Inflammatory macrophage (primary cell): ENCODE measurements at regions not wholly inside any gene's neighbourhood (a gene's known extent, or its start where the extent isn't known, plus 50 kb on each side); places are given as distances from the start of the nearest gene placed in this dataset.

ENCODE experiments used
- DNase-seq, 2 donors: peaks; one replicate each; pipeline ENCODE4 v3.0.0-alpha.2; 2020 to 2022

GRCh38 chr18:1875219-1875618 is 696.1 kb downstream of the METTL4 start:
- no peak for DNase-seq

DNA sequence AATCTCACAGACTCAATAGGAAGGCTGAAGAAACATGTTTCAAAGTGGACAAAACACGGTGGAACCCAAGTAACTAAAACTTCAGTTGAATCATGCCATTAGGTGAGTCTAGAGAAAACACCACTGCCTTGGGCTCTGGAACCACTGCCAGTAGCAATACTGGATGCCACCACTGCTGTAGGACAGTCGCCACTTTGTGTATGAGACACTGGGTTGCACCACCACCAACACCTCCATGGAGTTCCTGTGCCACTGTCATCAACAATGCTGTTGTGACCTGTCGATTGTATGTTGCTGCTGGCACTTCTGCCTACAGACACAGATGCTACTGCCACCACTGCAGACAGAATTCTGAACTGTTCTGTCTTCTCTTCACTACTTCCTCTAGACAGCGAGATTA is 686.7 kb downstream of the METTL4 start:
- DNase-seq, result no peak

- no peak for DNase-seq
Measured at GRCh38 chr18:1891641-1892040, 679.7 kb downstream of the METTL4 start.

DNA sequence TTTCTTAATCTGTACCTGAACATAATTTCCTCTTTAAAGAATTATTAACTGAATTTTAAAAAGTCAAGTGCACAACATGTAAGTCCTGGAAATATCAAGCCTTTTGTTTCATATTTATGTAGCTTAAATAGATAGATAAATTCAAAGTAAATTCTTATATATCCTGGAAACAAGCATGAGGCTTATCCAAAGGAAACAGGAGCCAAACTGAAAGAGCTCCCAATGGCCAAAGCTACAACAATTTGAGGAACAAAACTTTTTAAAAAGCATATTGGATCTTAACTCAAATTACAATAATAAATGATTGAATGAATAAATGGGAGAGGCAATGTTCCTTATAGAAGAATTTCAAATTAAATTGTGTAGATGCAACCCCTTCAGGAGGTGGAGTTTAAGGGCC is 679.1 kb downstream of the METTL4 start:
- no peak for DNase-seq

DNA sequence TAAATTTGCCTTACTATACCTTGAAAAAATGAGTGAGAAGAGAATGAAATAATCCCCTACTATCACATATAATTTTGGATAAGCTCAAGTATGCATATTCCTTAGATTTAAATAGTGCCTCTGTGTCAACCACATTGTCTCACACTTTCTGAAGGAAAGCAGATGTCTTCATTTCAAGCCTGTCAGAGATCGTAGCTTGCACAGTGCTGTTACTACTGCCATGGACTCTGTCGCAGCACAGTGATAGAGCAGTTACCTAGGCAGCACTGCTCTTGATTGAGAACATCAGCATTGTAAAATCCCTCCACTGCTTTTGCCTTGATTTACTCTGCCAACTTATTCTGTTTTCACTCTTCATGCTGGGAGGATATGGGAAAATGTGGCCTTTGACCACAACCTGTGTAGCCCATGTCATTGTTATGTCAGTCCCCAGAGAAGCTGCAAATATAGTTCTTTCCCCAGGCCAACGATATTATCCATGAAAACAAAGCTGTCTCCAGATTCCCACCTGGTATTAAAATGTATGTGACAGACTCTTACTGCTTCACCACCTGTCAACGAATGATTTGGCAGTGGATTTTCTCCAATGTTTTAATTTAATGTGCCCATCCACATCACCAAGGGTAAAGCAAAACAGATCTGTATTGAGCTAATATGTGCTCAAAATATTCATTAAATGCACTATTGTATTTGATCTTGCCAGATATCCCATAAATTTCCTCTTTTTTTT is 675.7 kb downstream of the METTL4 start:
- no peak for DNase-seq

DNA sequence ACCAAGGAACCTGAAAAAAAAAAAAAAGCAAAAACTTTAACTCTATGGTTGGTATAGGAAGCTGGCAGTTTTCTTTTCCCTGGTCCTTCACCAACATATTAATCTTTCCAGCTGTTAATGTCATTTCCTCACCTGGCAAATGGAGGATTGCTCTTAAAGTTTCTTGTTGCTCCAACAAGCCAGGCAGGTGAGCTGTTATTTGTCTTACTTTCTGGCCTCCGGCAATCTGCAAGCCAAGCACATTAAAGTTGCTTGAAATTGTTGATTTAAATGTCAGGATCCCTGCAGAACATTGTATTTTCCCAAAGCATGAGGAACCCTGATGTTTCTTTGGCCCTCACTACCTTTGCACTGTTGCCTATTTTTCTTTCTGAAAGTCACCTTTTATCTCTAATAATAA is 664.9 kb downstream of the METTL4 start:
- DNase-seq, result no peak

DNA sequence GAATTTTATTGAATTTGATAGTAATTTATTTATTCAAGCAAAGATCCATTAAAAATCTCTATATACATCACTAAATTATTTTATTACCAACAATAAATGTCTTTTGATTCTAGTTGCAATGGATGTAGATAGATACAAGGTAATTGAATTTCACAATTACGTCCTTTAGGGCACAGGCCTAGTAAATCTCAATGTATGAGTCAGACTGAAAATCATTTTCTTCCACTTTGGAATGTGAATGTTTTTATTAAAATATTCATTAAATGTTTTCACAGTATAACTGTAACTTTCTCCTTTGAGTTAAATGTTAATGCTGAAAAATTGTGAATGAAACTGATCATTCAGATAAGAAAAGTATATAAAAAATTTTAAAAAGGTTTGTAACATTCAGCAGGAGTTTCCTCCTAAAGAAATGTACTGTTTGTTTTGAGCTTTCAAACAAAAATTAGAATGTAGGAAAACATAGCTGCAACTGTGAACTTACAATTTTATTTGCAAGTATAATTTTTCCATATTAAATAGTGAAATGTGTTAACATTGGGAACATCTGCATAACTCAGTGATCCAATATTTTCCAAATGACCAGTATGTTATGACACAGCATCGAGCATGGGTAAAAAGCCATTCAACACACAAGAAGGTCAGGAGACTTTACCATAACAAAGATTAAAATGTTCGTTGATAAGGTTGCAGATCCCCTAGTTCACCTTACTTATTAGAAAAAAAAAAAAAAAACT is 663.7 kb downstream of the METTL4 start:
- no peak for DNase-seq

- DNase-seq, result no peak
Measured at GRCh38 chr18:1914489-1914888, 656.8 kb downstream of the METTL4 start.

GRCh38 chr18:1916869-1917523 is 654.3 kb downstream of the METTL4 start:
- DNase-seq, result no peak

DNA sequence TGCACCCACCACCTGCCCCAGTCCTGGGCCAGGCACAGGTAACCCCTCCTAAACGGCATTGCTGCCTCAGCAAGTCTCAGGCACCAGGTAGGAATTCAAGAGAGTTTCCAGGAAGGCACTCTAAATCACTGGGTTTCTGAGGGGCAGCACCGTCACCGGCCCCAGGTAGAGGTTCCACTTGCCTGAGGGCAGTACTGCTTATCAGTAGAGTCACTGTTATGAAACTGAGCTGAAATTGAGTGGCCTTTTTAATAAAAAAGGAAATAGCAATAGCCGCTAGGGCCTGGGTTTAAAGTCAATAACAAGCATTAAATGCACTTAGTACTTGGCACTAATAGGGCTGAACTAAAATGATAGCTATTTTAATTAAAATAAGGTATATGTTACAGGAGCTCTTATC is 653.7 kb downstream of the METTL4 start:
- DNase-seq, result no peak

DNA sequence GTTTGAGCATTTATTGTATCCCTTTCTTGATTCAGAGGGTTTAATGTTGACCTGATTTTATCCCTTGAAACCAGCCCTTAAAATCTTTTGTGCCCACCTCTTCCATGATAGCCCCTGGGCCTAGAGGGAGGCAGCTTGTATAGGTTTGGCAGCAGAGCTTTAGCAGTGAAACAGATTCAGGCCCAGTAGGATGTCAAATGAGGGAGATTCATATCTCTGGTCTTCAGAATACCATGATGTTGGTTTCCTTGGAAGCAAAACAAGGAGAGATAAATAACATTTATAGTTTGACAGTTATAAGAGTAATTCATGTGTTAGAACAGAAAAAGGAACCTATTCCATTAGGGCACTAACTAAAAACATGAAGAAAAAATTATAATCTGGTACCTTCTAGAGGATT is 649.2 kb downstream of the METTL4 start:
- DNase-seq, result no peak

DNA sequence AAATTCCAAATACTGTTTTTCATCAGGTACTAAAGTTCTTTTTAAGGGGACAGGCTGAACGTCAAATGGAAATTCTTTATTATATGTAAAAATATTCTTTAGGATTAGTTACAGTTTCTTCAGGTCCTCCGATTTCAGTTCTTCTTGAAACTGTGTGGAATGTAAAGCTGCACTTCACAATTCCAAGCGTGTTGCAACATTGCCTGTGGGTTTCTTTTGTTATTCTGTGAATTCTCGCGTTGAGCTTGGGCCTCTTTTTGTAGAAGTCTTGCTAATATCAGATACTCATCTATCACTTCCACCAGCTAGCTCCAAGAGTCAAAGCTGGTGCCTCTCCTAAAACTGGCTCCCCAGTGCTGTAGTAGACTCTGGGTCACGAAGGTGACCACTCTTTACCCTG is 642.6 kb downstream of the METTL4 start:
- no peak for DNase-seq

DNA sequence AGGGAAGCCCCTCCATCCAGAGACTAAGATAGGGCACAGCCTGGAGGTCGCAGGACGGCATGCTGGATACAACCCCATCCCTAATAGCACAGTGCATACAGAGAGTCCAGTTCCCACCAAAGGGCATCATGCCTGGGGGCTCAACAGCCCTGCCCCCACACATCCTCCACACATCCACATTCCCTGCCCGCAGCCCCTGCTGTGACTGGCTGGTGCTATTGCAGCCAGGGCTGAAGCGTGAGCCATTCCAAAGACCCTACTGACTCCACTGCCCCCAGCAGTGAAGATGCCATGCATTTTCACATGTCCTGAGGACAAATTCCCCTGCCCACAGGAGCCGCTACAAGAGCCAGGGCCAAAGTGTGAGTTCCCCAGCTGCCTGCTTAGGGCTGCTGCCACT is 641.6 kb downstream of the METTL4 start:
- DNase-seq, result no peak

DNA sequence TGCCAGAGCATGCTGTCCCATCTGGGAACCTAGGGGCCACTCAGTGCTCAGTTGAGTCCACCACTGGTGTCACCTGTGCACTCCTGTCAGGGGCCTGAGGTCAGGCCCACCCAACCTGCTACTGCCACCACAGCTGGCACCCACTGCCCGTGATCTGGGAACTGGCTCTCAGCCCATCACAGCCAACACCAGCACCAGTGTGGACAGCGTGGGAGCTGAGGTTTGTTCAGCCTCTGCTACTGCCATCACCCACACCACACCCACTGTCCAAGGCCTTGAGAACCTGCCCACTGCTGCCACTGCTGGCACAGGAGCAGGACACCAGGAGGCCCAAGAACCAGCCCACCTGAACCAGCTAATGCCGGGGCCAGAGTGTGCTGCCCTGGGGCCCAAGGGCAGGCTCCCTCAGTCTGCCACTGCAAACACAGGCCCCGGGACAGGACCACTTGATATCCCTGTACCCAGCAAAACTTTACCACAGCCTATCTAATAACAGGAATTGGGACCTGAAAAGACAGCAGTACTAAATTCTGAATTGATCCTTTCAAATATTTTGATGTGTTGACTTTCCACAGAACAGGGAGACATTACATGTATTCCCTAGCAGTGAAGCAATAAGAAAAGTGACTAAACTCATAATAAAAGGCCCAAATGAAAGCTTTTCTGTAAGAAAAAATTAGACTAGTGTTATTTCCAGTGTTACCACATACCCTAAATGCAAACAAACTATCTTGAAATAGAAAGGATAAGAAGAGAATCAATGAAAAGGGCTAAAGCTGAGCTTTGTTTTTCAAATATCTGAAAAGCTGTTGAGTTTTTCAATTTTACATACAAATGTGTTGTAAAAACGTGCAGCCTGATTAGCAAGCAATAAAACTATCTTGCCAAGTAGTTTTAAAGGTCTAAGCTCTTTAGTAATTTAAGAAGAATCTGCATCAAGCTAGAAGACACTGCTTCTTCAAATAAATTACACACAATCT is 640.7 kb downstream of the METTL4 start:
- DNase-seq, result no peak

DNA sequence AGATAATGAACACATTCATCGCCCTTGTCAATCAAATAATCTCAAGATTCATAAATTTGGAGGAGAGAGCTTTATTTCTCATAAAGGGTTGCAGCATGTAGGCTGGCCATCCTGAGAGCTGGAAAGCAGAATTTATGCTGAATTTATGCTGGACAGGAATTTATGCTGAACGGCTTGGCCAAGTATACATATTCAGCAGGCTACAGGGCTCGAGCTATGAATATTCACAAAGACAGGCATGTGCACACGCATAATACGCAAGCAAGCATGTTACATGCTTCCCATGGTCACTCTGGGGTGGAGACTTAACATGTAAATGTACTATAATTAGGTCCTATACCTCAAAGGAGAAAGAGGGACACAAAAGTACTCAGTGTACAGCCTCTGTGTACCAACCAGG is 618.8 kb downstream of the METTL4 start:
- DNase-seq, result no peak

DNA sequence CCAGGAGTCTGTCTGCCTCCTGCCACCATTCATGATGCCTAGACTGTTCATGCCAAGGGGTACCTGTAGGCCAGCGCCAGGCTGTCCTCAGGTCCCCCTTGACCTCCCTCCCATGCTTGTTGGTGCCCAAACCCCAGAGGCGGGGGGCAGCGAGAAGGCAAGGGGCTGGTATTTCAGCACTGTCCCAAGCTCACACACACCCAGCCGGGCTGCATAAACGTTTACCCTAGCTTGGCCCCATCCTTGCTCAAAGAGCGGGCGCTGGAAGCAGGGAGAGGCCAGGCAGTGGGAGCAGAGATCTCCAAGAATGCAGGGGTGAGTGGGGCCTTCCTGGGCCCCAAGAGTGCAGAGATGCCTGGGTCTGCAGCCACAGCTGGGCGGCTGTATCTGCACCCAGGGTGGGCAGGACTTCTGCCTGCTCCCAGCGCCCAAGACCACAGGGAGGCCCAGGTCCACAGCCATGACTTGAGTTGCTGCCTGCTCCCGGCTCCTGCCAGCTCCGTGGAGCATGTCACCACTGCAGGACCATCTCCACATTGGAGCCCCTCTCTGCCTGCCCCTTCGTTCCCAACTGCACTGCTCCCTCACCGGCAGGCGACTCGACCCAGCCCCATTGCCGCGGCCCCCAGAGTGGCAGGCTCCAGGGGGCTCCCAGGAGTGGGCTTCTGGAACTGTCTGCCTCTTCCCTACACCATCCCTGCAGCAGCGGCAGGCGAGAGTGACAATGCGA is 616.6 kb downstream of the METTL4 start:
- no peak for DNase-seq

- DNase-seq, result no peak
Measured at GRCh38 chr18:1958798-1959197, 612.5 kb downstream of the METTL4 start.

- DNase-seq, result no peak
Measured at GRCh38 chr18:1965016-1965415, 606.3 kb downstream of the METTL4 start.

DNA sequence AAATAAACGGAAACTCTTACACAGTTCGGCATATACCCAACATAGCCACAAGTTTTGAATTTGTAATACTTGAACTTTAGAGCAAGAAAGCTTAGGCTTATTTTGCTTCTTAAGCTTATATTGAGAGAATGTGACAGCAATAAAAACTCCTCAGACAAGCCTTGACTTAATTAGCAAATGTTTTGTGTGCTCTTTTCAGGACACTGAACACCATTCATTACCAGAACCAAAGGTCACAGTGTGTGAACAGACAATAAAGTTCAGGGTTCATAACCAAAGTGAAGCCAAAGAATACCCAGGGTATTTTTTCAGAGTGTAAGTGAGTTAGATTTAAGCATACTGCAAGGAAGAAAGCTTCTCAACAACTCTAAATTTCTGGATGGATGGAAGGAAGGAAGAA is 605.8 kb downstream of the METTL4 start:
- no peak for DNase-seq

- DNase-seq, result no peak
Measured at GRCh38 chr18:1968801-1969498, 602.4 kb downstream of the METTL4 start.

GRCh38 chr18:1976484-1976883 is 594.8 kb downstream of the METTL4 start:
- DNase-seq, result no peak
